ENCODE measurements at regions not wholly inside any gene's neighbourhood (a gene's known extent, or its start where the extent isn't known, plus 50 kb on each side); places are given as distances from the start of the nearest gene placed in this dataset.
"Not testable (repeated sequence)": the region's sequence is repeated elsewhere in the genome, so short reads cannot be mapped to it uniquely, and the experiment has no call there.

GRCh38 chr5:66440202-66440680, 156.0 kb upstream of the MAST4 start:
- Histone ChIP-seq H3K4me3 (ENCODE audit: insufficient read depth, low read depth, low read length) (no peak overlapping the region), H3K27me3 (ENCODE audit: control insufficient read depth, insufficient read depth, low read length) (no peaks in the 10 kb centered on the region), H3K36me3 (replicated peaks; ENCODE audit: control insufficient read depth, insufficient read depth, low read length) (no peaks in the 10 kb centered on the region)
- no peak for DNase-seq

DNA sequence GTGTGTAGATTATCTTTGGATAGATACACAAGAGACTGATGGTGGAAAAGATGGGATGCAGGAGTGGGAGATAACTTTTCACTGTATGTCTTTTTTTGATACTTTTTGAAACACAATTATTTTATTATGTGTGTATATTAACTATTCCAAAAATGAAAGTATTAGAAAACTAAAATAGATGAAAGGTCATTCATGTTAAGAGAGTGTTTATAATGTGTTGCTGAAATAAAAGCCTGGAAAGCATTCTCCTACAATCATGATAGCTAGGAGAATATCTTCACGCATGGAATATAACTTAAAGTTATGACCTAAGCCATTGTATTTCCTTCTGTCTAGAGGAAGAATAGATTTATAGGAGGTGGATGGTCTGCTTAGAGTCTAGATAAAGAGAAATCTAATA, 154.8 kb upstream of the MAST4 start:
- Histone ChIP-seq H3K4me3 (ENCODE audit: insufficient read depth, low read depth, low read length) (no peak overlapping the region), H3K36me3 (replicated peaks; ENCODE audit: control insufficient read depth, insufficient read depth, low read length) (no peaks in the 10 kb centered on the region), H3K27me3 (ENCODE audit: control insufficient read depth, insufficient read depth, low read length) (no peaks in the 10 kb centered on the region)
- DNase-seq, result no peak

DNA sequence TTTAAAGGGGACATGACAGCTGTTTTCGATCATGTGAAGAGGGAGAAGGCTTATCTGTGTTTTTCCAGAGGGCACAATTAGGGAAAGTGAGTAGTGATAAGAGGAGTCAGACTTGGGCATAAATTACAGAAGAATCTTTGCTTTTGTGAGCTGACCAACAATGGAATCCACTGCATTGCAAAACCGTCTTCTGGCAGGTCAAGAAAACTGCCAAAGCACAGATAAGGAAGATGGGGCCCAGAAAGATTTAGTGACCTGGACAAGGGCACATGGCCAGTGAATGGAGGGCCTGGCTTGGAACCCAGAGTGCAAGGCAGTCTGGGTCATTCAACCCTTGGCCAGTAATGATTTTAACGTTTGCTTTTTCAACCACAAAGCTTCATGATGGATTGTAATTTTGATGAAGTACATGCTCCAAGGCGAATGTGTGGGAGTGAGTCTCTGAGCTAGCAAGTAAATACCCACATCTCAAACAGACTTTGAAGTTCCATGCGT, 153.2 kb upstream of the MAST4 start:
- Histone ChIP-seq H3K27me3 (ENCODE audit: control insufficient read depth, insufficient read depth, low read length) (no peaks in the 10 kb centered on the region), H3K4me3 (ENCODE audit: insufficient read depth, low read depth, low read length) (no peak overlapping the region), H3K36me3 (replicated peaks; ENCODE audit: control insufficient read depth, insufficient read depth, low read length) (no peaks in the 10 kb centered on the region)
- no peak for DNase-seq

- Histone ChIP-seq H3K36me3 (replicated peaks; ENCODE audit: control insufficient read depth, insufficient read depth, low read length) (no peaks in the 10 kb centered on the region), H3K27me3 (ENCODE audit: control insufficient read depth, insufficient read depth, low read length) (no peaks in the 10 kb centered on the region), H3K4me3 (ENCODE audit: insufficient read depth, low read depth, low read length) (no peak overlapping the region)
- no peak for DNase-seq
These were observed 152.6 kb upstream of the MAST4 start for GRCh38 chr5:66443462-66444130.

DNA sequence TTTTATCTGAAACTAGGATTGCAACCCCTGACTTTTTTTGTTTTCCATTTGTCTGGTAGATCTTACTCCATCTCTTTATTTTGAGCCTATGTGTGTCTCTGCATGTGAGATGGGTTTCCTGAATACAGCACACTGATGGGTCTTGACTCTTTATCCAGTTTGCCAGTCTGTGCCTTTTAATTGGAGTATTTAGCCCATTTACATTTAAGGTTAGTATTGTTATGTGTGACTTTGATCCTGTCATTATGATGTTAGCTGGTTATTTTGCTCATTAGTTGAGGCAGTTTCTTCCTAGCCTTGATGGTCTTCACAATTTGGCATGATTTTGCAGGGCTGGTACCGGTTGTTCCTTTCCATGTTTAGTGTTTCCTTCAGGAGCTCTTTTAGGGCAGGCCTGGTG, 148.1 kb upstream of the MAST4 start:
- not testable (repeated sequence) for H3K4me3 ChIP-seq (ENCODE audit: insufficient read depth, low read depth, low read length); H3K36me3 ChIP-seq (replicated peaks; ENCODE audit: control insufficient read depth, insufficient read depth, low read length); H3K27me3 ChIP-seq (ENCODE audit: control insufficient read depth, insufficient read depth, low read length); DNase-seq

DNA sequence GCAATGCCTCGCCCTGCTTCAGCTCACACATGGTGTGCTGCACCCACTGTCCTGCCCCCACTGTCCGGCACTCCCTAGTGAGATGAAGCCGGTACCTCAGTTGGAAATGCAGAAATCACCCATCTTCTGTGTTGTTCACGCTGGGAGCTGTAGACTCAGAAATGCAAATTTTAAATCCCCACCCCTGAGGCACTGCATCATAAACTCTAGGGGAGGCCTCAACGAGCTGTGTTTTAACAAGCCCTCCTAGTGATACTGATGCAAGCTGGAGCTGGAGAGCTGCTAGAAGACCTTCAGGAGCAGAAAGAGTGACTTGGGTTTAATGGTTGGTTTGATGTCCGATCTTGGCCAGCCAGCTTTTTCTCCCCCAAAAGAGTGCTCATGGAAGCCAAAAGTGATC, 146.0 kb upstream of the MAST4 start:
- no peaks in the 10 kb centered on the region for H3K36me3 ChIP-seq (replicated peaks; ENCODE audit: control insufficient read depth, insufficient read depth, low read length)
- no peak overlapping the region for H3K4me3 ChIP-seq (ENCODE audit: insufficient read depth, low read depth, low read length)
- no peaks in the 10 kb centered on the region for H3K27me3 ChIP-seq (ENCODE audit: control insufficient read depth, insufficient read depth, low read length)
- no peak for DNase-seq

GRCh38 chr5:66450988-66451387, 145.2 kb upstream of the MAST4 start:
- no peaks in the 10 kb centered on the region for H3K36me3 ChIP-seq (replicated peaks; ENCODE audit: control insufficient read depth, insufficient read depth, low read length)
- H3K4me3 ChIP-seq (ENCODE audit: insufficient read depth, low read depth, low read length), result no peak overlapping the region
- no peak for DNase-seq
- no peaks in the 10 kb centered on the region for H3K27me3 ChIP-seq (ENCODE audit: control insufficient read depth, insufficient read depth, low read length)

DNA sequence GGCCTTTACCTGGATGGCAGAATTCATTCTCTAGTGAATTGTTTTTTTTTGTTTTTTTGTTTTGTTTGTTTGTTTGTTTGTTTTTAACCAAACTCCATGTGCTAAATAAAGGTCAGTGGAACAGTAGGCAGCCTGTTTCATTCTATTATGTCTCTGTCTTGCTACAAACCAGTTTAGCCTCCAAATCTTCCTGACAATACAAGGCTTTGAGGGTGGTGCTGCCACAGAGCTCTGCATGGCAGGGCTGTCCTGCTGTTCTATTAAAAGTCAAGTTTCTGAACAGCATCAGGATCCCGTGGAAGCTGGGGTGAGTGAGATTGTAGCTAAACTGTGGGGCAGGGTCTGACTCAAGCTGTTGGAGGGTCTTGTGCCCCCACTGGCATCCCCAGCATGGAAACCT, 144.1 kb upstream of the MAST4 start:
- H3K36me3 ChIP-seq (replicated peaks; ENCODE audit: control insufficient read depth, insufficient read depth, low read length), result no peaks in the 10 kb centered on the region
- no peak overlapping the region for H3K4me3 ChIP-seq (ENCODE audit: insufficient read depth, low read depth, low read length)
- no peak for DNase-seq
- H3K27me3 ChIP-seq (ENCODE audit: control insufficient read depth, insufficient read depth, low read length), result no peaks in the 10 kb centered on the region

DNA sequence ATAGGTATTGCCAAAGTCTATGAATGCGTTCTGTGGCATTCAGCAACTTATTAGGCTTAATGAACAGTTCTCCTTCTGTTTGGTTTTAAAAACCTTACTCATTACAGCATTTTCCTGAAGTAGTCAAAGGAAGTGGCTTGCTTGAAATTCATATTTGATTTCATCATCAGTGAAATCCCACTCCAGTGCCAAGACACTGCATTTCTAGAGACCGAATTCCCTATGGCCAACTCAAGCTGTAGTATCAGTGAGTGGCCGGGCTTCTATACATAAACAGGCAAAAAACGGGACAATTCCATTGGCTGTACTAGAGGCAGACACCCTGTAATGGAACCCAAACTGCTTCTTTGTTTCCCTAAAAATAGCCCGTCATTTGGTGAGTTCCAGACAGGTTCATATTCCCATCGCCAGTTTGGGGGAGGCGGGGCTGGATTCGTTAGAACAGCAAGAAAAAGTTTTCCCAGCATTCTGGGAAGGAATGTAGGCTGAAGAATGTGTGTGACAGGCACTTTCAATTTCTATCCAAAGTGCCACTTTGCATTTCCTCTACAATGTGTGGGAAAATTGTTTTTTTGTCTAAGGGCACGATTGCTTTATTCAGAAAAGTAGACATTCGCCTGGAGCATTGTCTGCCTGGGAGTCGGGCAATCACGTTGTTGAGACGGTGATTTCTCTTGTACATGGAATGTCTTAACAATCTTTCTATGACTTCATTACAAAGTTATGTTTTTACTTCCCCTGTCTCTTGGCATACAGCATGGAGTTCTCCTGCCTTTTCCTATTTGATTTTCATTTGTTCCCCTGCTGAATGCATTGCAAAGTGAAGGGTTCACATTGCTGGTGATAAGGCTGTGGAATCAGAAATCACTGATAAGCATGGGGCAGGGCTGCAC, 141.8 kb upstream of the MAST4 start:
- H3K36me3 ChIP-seq (replicated peaks; ENCODE audit: control insufficient read depth, insufficient read depth, low read length), result no peaks in the 10 kb centered on the region

GRCh38 chr5:66459728-66460127, 136.5 kb upstream of the MAST4 start:
- H3K4me3 ChIP-seq (ENCODE audit: insufficient read depth, low read depth, low read length), result no peak overlapping the region
- H3K36me3 ChIP-seq (replicated peaks; ENCODE audit: control insufficient read depth, insufficient read depth, low read length), result no peaks in the 10 kb centered on the region
- DNase-seq, result no peak
- H3K27me3 ChIP-seq (ENCODE audit: control insufficient read depth, insufficient read depth, low read length), result no peaks in the 10 kb centered on the region

More for the DNA sequence above, 141.8 kb upstream of the MAST4 start:
- Histone ChIP-seq H3K27me3 (ENCODE audit: control insufficient read depth, insufficient read depth, low read length) (no peaks in the 10 kb centered on the region), H3K4me3 (ENCODE audit: insufficient read depth, low read depth, low read length) (no peak overlapping the region)
- DNase-seq, result no peak

DNA sequence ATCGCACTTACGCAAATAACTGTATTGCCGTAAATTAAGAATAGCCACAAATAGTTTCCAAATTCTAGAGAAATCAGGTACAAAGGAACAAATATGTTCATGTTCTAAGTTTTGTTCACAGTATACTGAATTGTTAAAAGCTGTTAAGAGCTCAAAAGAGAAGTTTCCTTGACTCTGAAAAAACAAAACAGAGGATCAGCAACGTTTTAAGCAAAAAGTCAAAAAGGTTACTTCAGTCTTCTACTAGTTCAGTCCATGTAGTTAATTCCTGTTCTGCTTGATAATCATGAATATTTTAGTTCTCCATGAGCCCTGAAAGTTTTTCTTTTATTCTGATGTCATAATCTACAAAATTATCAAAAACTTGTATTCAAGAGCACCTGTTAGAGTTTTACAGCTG, 128.6 kb upstream of the MAST4 start:
- Histone ChIP-seq H3K27me3 (ENCODE audit: control insufficient read depth, insufficient read depth, low read length) (no peaks in the 10 kb centered on the region), H3K4me3 (ENCODE audit: insufficient read depth, low read depth, low read length) (no peak overlapping the region), H3K36me3 (replicated peaks; ENCODE audit: control insufficient read depth, insufficient read depth, low read length) (no peaks in the 10 kb centered on the region)
- no peak for DNase-seq

DNA sequence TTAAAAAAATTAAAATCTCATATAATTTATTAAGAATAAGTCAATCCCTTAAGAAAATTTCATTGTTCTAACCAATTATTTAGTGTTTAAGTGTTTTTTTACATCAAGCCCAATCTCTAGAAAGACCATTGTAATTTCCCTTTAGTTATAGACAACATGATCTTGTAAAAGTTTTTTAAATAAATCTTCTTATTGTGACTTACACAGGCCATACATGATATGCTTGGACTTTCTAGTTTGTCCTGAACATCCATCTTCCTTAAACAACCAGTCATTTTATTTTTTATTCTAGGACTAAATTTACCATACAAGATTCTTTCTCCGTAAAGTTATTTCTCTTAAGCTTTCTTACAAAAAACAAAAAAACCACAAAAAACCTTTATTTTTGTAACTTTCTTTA, 126.5 kb upstream of the MAST4 start:
- H3K4me3 ChIP-seq (ENCODE audit: insufficient read depth, low read depth, low read length), result no peak overlapping the region
- H3K27me3 ChIP-seq (ENCODE audit: control insufficient read depth, insufficient read depth, low read length), result no peaks in the 10 kb centered on the region
- DNase-seq, result no peak
- H3K36me3 ChIP-seq (replicated peaks; ENCODE audit: control insufficient read depth, insufficient read depth, low read length), result no peaks in the 10 kb centered on the region

GRCh38 chr5:66472010-66472409, 124.2 kb upstream of the MAST4 start:
- Histone ChIP-seq H3K4me3 (ENCODE audit: insufficient read depth, low read depth, low read length) (no peak overlapping the region), H3K36me3 (replicated peaks; ENCODE audit: control insufficient read depth, insufficient read depth, low read length) (no peaks in the 10 kb centered on the region), H3K27me3 (ENCODE audit: control insufficient read depth, insufficient read depth, low read length) (no peaks in the 10 kb centered on the region)
- DNase-seq, result no peak

DNA sequence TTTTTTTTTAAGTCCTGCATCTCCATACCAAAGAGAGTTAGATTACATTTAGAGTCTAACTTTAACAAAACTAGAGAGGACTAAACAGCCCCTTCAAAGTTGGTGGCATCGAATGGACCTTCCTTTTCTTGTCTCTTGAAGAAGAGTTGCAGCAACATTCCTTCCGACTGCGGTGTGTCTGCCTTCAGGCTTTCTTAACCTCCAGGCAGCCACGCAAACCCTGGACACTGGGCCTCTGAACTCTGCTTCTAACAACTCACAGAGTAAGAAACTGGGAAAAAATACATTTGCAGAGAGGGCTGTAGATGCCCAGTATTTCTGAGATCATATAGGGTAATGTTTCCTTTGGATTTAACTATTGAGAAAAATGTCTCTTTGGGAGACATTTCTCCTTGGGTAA, 120.5 kb upstream of the MAST4 start:
- Histone ChIP-seq H3K27me3 (ENCODE audit: control insufficient read depth, insufficient read depth, low read length) (no peaks in the 10 kb centered on the region), H3K4me3 (ENCODE audit: insufficient read depth, low read depth, low read length) (no peak overlapping the region), H3K36me3 (replicated peaks; ENCODE audit: control insufficient read depth, insufficient read depth, low read length) (no peaks in the 10 kb centered on the region)
- no peak for DNase-seq

- no peak for DNase-seq
- H3K36me3 ChIP-seq (replicated peaks; ENCODE audit: control insufficient read depth, insufficient read depth, low read length), result no peaks in the 10 kb centered on the region
- no peaks in the 10 kb centered on the region for H3K27me3 ChIP-seq (ENCODE audit: control insufficient read depth, insufficient read depth, low read length)
- no peak overlapping the region for H3K4me3 ChIP-seq (ENCODE audit: insufficient read depth, low read depth, low read length)
These were observed 118.6 kb upstream of the MAST4 start for GRCh38 chr5:66477596-66477995.
